Left cardiac atrium (tissue), 4 donors: ENCODE measurements at regions not wholly inside any gene's neighbourhood (a gene's known extent, or its start where the extent isn't known, plus 50 kb on each side); places are given as distances from the start of the nearest gene placed in this dataset.
A peak's percentile ranks its signal among the peaks of the same experiment; 100 is the strongest.
"Not testable (repeated sequence)": the region's sequence is repeated elsewhere in the genome, so short reads cannot be mapped to it uniquely, and the experiment has no call there.

Experiments used
- ATAC-seq, 2 donors: fragments of 200-7000 bp; cut with Tn5 transposase; one replicate each; pipeline ENCODE4 v1.9.1; 2020; ENCODE audit warnings: mild to moderate bottlenecking in 2 of 2, moderate library complexity in 2 of 2
- DNase-seq: peaks from one replicate; pipeline ENCODE4 v3.0.0-alpha.2; 2020
- intact Hi-C, 2 donors: fragments of 100-400 bp; cut with DNase I; formaldehyde crosslinking; loops; one replicate each; pipeline versions ENCODE4 v1.14.1 to v1.15.1; 2022 to 2023
- donor health status: DM: no; HTN: yes; CAD: no.
- donor health status: DM: no; HTN: yes; CAD: no; lungs with severe emphysema.
- donor health status: DM: yes; HTN: yes; CAD: no.
- donor health status: Dilated cardiomyopathy.

GRCh38 chr2:131661884-131662535 lies 134.3 kb downstream of the CCDC74A start:
- DNase-seq, ATAC-seq: not testable (repeated sequence)

GRCh38 chr2:131663501-131663900 lies 135.8 kb downstream of the CCDC74A start:
- intact Hi-C loops, DNase-seq, ATAC-seq: not testable (repeated sequence)

More at GRCh38 chr2:131661884-131662535, 134.3 kb downstream of the CCDC74A start:
- intact Hi-C loops, result not testable (repeated sequence)

GRCh38 chr2:131665716-131666115 lies 138.0 kb downstream of the CCDC74A start:
- DNase-seq, intact Hi-C loops, ATAC-seq: not testable (repeated sequence)

GRCh38 chr2:131668794-131669540 lies 141.3 kb downstream of the CCDC74A start:
- ATAC-seq, intact Hi-C loops, DNase-seq: not testable (repeated sequence)

GRCh38 chr2:131671841-131672470 lies 144.3 kb downstream of the CCDC74A start:
- ATAC-seq, result not testable (repeated sequence)

GRCh38 chr2:131672471-131673399 lies 145.0 kb downstream of the CCDC74A start:
- ATAC-seq, result peak; percentile 95 to 98
- DNase-seq, result peak; percentile 63
- intact Hi-C loops, result loop anchor here in 1 of 2 donors (5.0 to 10.0 kb wide), 3 partner anchors 132 to 518 kb away; no protein-coding TSS in a partner anchor

More at GRCh38 chr2:131671841-131672470, 144.3 kb downstream of the CCDC74A start:
- not testable (repeated sequence) for DNase-seq
- intact Hi-C loops, result loop anchor here in 1 of 2 donors (5.0 to 10.0 kb wide), 3 partner anchors 133 to 517 kb away; no protein-coding TSS in a partner anchor

GRCh38 chr2:131673400-131674173 lies 145.9 kb downstream of the CCDC74A start:
- ATAC-seq, result peak; percentile 93 to 99
- DNase-seq, result peak; percentile 85
- intact Hi-C loops, result loop anchor here in 1 of 2 donors (5.0 to 10.0 kb wide), 3 partner anchors 131 to 519 kb away; no protein-coding TSS in a partner anchor

GRCh38 chr2:131674174-131674507 lies 146.5 kb downstream of the CCDC74A start:
- intact Hi-C loops, result loop anchor here in 1 of 2 donors (5.0 to 10.0 kb wide), 3 partner anchors 131 to 519 kb away; no protein-coding TSS in a partner anchor
- no peak for DNase-seq
- ATAC-seq, result no peak

GRCh38 chr2:131681611-131682121 lies 154.0 kb downstream of the CCDC74A start:
- intact Hi-C loops, DNase-seq: not testable (repeated sequence)
- ATAC-seq, result peak; percentile 35 to 67

- ATAC-seq, result peak; percentile 99
- intact Hi-C loops, result no loop called here
- peak; percentile 87 for DNase-seq
Measured at GRCh38 chr2:131682122-131682944, 154.6 kb downstream of the CCDC74A start.

GRCh38 chr2:131682945-131683330 lies 155.2 kb downstream of the CCDC74A start:
- DNase-seq, intact Hi-C loops: not testable (repeated sequence)
- peak; percentile 33 to 65 for ATAC-seq

- intact Hi-C loops, result not testable (repeated sequence)
Measured at GRCh38 chr2:131684631-131685316, 157.1 kb downstream of the CCDC74A start.

GRCh38 chr2:131686164-131686893 lies 158.6 kb downstream of the CCDC74A start:
- DNase-seq, ATAC-seq, intact Hi-C loops: not testable (repeated sequence)

More at GRCh38 chr2:131684631-131685316, 157.1 kb downstream of the CCDC74A start:
- not testable (repeated sequence) for DNase-seq, ATAC-seq

GRCh38 chr2:131686894-131687238 lies 159.2 kb downstream of the CCDC74A start:
- ATAC-seq, intact Hi-C loops, DNase-seq: not testable (repeated sequence)

- DNase-seq, intact Hi-C loops, ATAC-seq: not testable (repeated sequence)
Measured at GRCh38 chr2:131689066-131689465, 161.4 kb downstream of the CCDC74A start.
